Adrenal gland (tissue), 9 donors: ENCODE measurements at regions not wholly inside any gene's neighbourhood (a gene's known extent, or its start where the extent isn't known, plus 50 kb on each side); places are given as distances from the start of the nearest gene placed in this dataset.

ENCODE experiments used
- DNase-seq, 7 donors: peaks; one replicate each; pipeline ENCODE4 v3.0.0-alpha.2; 2019 to 2020
- H3K27ac ChIP-seq, 5 donors: fragments of 200-600 bp; sonication (generic) in 4 of 5; 1 replicate in 3 of 5; 2 replicates in 2 of 5; pipeline versions ENCODE4 v1.5.1 to v1.8.0; 2016 to 2020; ENCODE audit warnings: mild to moderate bottlenecking in 1 of 5
- H3K27me3 ChIP-seq: fragments of 200-600 bp; 2 replicates; pipeline ENCODE4 v1.8.0; 2021
- H3K36me3 ChIP-seq, 2 donors: fragments of 200-600 bp; replicated peaks in 1 of 2; 1 replicate in 1 of 2; 2 replicates in 1 of 2; pipeline versions ENCODE4 v1.5.1 to v1.8.0; 2018 to 2022
- H3K4me1 ChIP-seq, 2 donors: fragments of 200-600 bp; replicated peaks in 1 of 2; 1 replicate in 1 of 2; 2 replicates in 1 of 2; pipeline versions ENCODE4 v1.5.1 to v1.8.0; 2018 to 2021
- H3K4me3 ChIP-seq, 4 donors: fragments of 200-600 bp; sonication (generic) in 3 of 4; one replicate each; pipeline ENCODE4 v1.5.1; 2016 to 2018
- H3K9me3 ChIP-seq, 3 donors: fragments of 200-600 bp; sonication (generic) in 1 of 3; replicated peaks in 1 of 3; 1 replicate in 2 of 3; 2 replicates in 1 of 3; pipeline versions ENCODE4 v1.5.1 to v1.8.0; 2016 to 2021
- POLR2A ChIP-seq, 2 donors: fragments of 450-650 bp; IDR thresholded peaks; one replicate each; pipeline ENCODE4 v1.6.1; 2017; ENCODE audit warnings: antibody characterized with exemption in 2 of 2, mild to moderate bottlenecking in 2 of 2, moderate library complexity in 1 of 2
- WGBS, 4 donors: extraction: QIAGEN DNeasy Blood & Tissue Kit in 2 of 4; methylation state at CpG; one replicate each; pipeline versions ENCODE4 v1.1.5 to v1.1.7; 2013 to 2017; 5-methylcytosine and 5-hydroxymethylcytosine counted together
- intact Hi-C, 2 donors: fragments of 100-400 bp; cut with DNase I; formaldehyde crosslinking; loops; one replicate each; pipeline versions ENCODE4 v1.14.1 to v1.15.0; 2022 to 2023
- TF ChIP-seq, protein P1 (sequence below), 6 experiments: fragments of 450-650 bp in 4 of 6; fragments of 200-600 bp in 2 of 6; sonication (generic) in 1 of 6; IDR thresholded peaks; 1 replicate in 5 of 6; 2 replicates in 1 of 6; pipeline versions ENCODE4 v1.5.1 to v1.8.0; 2016 to 2021; ENCODE audit warnings: antibody characterized with exemption in 6 of 6, mild to moderate bottlenecking in 2 of 6, moderate library complexity in 1 of 6
- donor health status: healthy with polysubstance abuse.
- donor health status: Bipolar disorder and iron deficiency.
- donor health status: DM: yes; HTN: yes; CAD: no.
- donor health status: DM: no; HTN: no; CAD: no.
- donor health status: DM: no; HTN: no; CAD: no.

DNA sequence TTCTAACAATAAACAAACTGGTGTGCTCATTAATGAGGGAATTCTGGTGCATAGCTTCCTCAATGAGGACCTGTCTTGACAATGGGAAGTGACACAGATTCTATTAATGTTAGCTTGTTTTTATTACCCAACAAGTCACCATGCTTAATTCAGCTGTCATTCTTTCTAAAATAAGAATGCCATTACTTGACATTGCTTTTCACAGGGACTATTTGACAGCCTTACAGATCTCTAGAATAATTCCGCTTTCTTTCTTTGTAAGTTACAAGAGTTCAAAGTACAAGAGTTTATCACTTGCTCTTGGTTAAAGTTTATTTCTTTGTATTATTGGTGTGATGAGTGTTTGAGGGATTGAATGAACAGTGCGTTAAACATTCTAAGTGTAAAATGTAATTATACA, 127.0 kb upstream of the COL5A2 start:
- Histone ChIP-seq H3K9me3 (no peaks in the 10 kb centered on the region), H3K4me1 (no peaks in the 10 kb centered on the region), H3K27me3 (no peaks in the 10 kb centered on the region), H3K36me3 (no peaks in the 10 kb centered on the region), H3K4me3 (no peak overlapping the region), H3K27ac (no peak overlapping the region)
- WGBS, 4 donors: 92 to 97% (median 94%) methylated on average over 2 of the region's 2 CpGs
- TF ChIP-seq POLR2A (IDR thresholded peaks at IDR 0.05): no peak
- TF ChIP-seq, protein P1, sequence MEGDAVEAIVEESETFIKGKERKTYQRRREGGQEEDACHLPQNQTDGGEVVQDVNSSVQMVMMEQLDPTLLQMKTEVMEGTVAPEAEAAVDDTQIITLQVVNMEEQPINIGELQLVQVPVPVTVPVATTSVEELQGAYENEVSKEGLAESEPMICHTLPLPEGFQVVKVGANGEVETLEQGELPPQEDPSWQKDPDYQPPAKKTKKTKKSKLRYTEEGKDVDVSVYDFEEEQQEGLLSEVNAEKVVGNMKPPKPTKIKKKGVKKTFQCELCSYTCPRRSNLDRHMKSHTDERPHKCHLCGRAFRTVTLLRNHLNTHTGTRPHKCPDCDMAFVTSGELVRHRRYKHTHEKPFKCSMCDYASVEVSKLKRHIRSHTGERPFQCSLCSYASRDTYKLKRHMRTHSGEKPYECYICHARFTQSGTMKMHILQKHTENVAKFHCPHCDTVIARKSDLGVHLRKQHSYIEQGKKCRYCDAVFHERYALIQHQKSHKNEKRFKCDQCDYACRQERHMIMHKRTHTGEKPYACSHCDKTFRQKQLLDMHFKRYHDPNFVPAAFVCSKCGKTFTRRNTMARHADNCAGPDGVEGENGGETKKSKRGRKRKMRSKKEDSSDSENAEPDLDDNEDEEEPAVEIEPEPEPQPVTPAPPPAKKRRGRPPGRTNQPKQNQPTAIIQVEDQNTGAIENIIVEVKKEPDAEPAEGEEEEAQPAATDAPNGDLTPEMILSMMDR (IDR thresholded peaks at IDR 0.05): no peak
- intact Hi-C loops: no loop called here
- DNase-seq: no peak

GRCh38 chr2:189308056-189308790, 128.7 kb upstream of the COL5A2 start:
- intact Hi-C loops: no loop called here
- DNase-seq: no peak

GRCh38 chr2:189309331-189309730, 129.8 kb upstream of the COL5A2 start:
- TF ChIP-seq POLR2A (IDR thresholded peaks at IDR 0.05): no peak
- TF ChIP-seq, protein P1 (IDR thresholded peaks at IDR 0.05): no peak
- Histone ChIP-seq H3K27me3 (no peaks in the 10 kb centered on the region), H3K9me3 (no peaks in the 10 kb centered on the region), H3K27ac (no peak overlapping the region), H3K4me3 (no peak overlapping the region), H3K4me1 (no peaks in the 10 kb centered on the region), H3K36me3 (no peaks in the 10 kb centered on the region)
- intact Hi-C loops: no loop called here
- no peak for DNase-seq
- 83 to 93% (median 88%) methylated on average over 4 of the region's 4 CpGs for WGBS, 4 donors

More at GRCh38 chr2:189308056-189308790, 128.7 kb upstream of the COL5A2 start:
- no peak overlapping the region for H3K27ac ChIP-seq
- H3K4me3 ChIP-seq: no peak overlapping the region
- TF ChIP-seq POLR2A (IDR thresholded peaks at IDR 0.05): no peak
- TF ChIP-seq, protein P1 (IDR thresholded peaks at IDR 0.05): no peak
- H3K4me1 ChIP-seq: no peaks in the 10 kb centered on the region
- H3K36me3 ChIP-seq: no peaks in the 10 kb centered on the region
- WGBS, 4 donors: 73 to 96% (median 90%) methylated on average over 3 of the region's 3 CpGs
- H3K9me3 ChIP-seq: no peaks in the 10 kb centered on the region
- H3K27me3 ChIP-seq: no peaks in the 10 kb centered on the region

- 92 to 97% (median 96%) methylated on average over 6 to 13 of the region's 13 CpGs for WGBS, 4 donors
- H3K36me3 ChIP-seq: no peaks in the 10 kb centered on the region
- H3K27ac ChIP-seq: no peak overlapping the region
- H3K9me3 ChIP-seq: no peaks in the 10 kb centered on the region
- TF ChIP-seq, protein P1 (IDR thresholded peaks at IDR 0.05): no peak
- no peak for TF ChIP-seq POLR2A (IDR thresholded peaks at IDR 0.05)
- no peak for DNase-seq
- H3K4me3 ChIP-seq: no peak overlapping the region
- intact Hi-C loops: no loop called here
- H3K27me3 ChIP-seq: no peaks in the 10 kb centered on the region
- no peaks in the 10 kb centered on the region for H3K4me1 ChIP-seq
Measured at GRCh38 chr2:189312211-189312610, 129.1 kb upstream of the WDR75 start.
